ENCODE measurements at regions not wholly inside any gene's neighbourhood (a gene's known extent, or its start where the extent isn't known, plus 50 kb on each side); places are given as distances from the start of the nearest gene placed in this dataset.
"Not testable (repeated sequence)": the region's sequence is repeated elsewhere in the genome, so short reads cannot be mapped to it uniquely, and the experiment has no call there.

- Histone ChIP-seq H3K9me3 (no peaks in the 10 kb centered on the region), H3K27me3 (no peaks in the 10 kb centered on the region), H3K4me3 (no peak overlapping the region), H3K36me3 (no peaks in the 10 kb centered on the region), H3K27ac (no peak overlapping the region), H3K4me1 (no peaks in the 10 kb centered on the region)
- intact Hi-C loops (cut with DNase I), result no loop called here
- no peak for DNase-seq
- TF ChIP-seq, protein P1, sequence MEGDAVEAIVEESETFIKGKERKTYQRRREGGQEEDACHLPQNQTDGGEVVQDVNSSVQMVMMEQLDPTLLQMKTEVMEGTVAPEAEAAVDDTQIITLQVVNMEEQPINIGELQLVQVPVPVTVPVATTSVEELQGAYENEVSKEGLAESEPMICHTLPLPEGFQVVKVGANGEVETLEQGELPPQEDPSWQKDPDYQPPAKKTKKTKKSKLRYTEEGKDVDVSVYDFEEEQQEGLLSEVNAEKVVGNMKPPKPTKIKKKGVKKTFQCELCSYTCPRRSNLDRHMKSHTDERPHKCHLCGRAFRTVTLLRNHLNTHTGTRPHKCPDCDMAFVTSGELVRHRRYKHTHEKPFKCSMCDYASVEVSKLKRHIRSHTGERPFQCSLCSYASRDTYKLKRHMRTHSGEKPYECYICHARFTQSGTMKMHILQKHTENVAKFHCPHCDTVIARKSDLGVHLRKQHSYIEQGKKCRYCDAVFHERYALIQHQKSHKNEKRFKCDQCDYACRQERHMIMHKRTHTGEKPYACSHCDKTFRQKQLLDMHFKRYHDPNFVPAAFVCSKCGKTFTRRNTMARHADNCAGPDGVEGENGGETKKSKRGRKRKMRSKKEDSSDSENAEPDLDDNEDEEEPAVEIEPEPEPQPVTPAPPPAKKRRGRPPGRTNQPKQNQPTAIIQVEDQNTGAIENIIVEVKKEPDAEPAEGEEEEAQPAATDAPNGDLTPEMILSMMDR (IDR thresholded peaks at IDR 0.05), result no peak
- 82 to 84% methylated on average over 1 of the region's 1 CpG for WGBS, 2 donors
Measured at GRCh38 chr14:85002846-85003245, 527.1 kb upstream of the FLRT2 start.

DNA sequence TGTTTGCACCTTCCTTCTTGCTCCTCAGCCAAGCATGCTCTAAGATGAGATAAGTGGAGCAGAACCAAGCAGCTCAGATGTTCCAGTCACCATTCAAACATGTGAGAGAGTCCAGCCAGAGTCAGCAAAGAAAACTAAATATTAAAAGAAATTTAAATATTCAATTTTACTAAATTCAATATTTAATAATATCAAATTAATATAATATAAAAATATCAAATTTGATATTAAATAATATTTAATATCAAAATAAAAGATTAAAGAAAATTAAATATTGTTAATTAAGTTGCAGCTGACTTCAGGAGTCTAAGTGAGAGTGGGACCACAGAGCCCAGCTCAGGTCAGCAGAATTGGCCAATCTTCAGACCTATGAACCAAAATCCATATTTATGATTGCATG, 526.1 kb upstream of the FLRT2 start:
- H3K27ac ChIP-seq, result no peak overlapping the region
- H3K36me3 ChIP-seq, result no peaks in the 10 kb centered on the region
- H3K4me1 ChIP-seq, result no peaks in the 10 kb centered on the region
- DNase-seq, result no peak
- no peak overlapping the region for H3K4me3 ChIP-seq
- TF ChIP-seq EP300 (IDR thresholded peaks at IDR 0.05) (no peak), POLR2A (IDR thresholded peaks at IDR 0.05) (no peak), POLR2AphosphoS5 (IDR thresholded peaks at IDR 0.05) (no peak)
- TF ChIP-seq, protein P1 (IDR thresholded peaks at IDR 0.05), result no peak
- no peaks in the 10 kb centered on the region for H3K9me3 ChIP-seq
- intact Hi-C loops (cut with DNase I), result no loop called here
- H3K27me3 ChIP-seq, result no peaks in the 10 kb centered on the region

DNA sequence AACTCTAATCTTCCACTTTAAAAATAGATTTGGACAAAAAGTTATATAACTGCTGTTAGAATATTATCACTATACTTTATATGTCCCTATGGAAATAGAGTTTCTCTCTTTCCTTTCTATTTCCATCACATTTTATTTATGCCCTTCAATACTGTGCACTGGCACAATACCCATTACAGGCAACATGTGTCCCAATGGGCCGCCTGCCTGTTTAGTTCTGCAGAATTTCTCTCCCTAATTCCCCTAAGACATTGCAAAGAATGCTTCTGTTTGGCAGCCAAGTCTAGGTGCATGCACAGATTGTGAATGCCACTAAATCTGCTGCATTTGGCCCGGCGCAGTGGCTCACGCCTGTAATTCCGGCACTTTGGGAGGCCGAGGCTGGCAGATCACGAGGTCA, 520.4 kb upstream of the FLRT2 start:
- H3K36me3 ChIP-seq, result no peaks in the 10 kb centered on the region
- TF ChIP-seq POLR2AphosphoS5 (IDR thresholded peaks at IDR 0.05) (no peak), EP300 (IDR thresholded peaks at IDR 0.05) (no peak), POLR2A (IDR thresholded peaks at IDR 0.05) (no peak)
- TF ChIP-seq, protein P1 (IDR thresholded peaks at IDR 0.05), result no peak
- H3K27me3 ChIP-seq, result no peaks in the 10 kb centered on the region
- no peaks in the 10 kb centered on the region for H3K4me1 ChIP-seq
- H3K27ac ChIP-seq, result no peak overlapping the region
- H3K4me3 ChIP-seq, result no peak overlapping the region
- H3K9me3 ChIP-seq, result no peaks in the 10 kb centered on the region
- intact Hi-C loops (cut with DNase I), result no loop called here
- no peak for DNase-seq
- 94 to 95% methylated on average over 7 of the region's 7 CpGs for WGBS, 2 donors

- WGBS, 2 donors, result 68 to 79% methylated on average over 1 of the region's 1 CpG
- no peak overlapping the region for H3K4me3 ChIP-seq
- H3K9me3 ChIP-seq, result no peaks in the 10 kb centered on the region
- no peak for DNase-seq
- H3K4me1 ChIP-seq, result no peaks in the 10 kb centered on the region
- no peak overlapping the region for H3K27ac ChIP-seq
- no peaks in the 10 kb centered on the region for H3K27me3 ChIP-seq
- intact Hi-C loops (cut with DNase I), result no loop called here
- H3K36me3 ChIP-seq, result no peaks in the 10 kb centered on the region
- TF ChIP-seq POLR2A (IDR thresholded peaks at IDR 0.05) (no peak), EP300 (IDR thresholded peaks at IDR 0.05) (no peak), POLR2AphosphoS5 (IDR thresholded peaks at IDR 0.05) (no peak)
- TF ChIP-seq, protein P1 (IDR thresholded peaks at IDR 0.05), result no peak
Measured at GRCh38 chr14:85010186-85010585, 519.8 kb upstream of the FLRT2 start.

DNA sequence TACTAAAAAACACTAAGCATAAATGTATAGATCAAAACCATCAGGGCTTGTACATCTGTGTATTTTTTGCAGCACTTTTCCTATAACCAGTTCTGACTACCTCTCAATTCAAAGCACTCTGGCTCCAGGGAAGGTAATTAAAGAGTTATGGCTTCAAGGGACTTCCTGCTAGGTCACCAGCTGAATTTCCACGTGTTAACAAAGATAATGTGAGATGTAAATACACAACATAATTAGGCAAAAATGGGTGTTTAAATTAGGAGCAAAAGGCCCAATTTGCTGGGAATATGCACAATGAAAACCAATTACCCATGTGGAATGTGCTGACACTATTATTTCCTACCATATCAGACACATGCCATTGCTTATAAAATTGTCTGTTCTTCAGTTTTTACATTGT, 513.4 kb upstream of the FLRT2 start:
- H3K4me3 ChIP-seq, result no peak overlapping the region
- H3K27ac ChIP-seq, result no peak overlapping the region
- TF ChIP-seq, protein P1 (IDR thresholded peaks at IDR 0.05), result no peak
- no peak for TF ChIP-seq EP300 (IDR thresholded peaks at IDR 0.05)
- TF ChIP-seq POLR2AphosphoS5 (IDR thresholded peaks at IDR 0.05), result no peak
- TF ChIP-seq POLR2A (IDR thresholded peaks at IDR 0.05), result no peak
- no peak for DNase-seq
- intact Hi-C loops (cut with DNase I), result no loop called here
- H3K4me1 ChIP-seq, result no peaks in the 10 kb centered on the region
- no peaks in the 10 kb centered on the region for H3K36me3 ChIP-seq
- 3 to 5% methylated on average over 1 of the region's 1 CpG for WGBS, 2 donors
- no peaks in the 10 kb centered on the region for H3K27me3 ChIP-seq
- no peaks in the 10 kb centered on the region for H3K9me3 ChIP-seq

DNA sequence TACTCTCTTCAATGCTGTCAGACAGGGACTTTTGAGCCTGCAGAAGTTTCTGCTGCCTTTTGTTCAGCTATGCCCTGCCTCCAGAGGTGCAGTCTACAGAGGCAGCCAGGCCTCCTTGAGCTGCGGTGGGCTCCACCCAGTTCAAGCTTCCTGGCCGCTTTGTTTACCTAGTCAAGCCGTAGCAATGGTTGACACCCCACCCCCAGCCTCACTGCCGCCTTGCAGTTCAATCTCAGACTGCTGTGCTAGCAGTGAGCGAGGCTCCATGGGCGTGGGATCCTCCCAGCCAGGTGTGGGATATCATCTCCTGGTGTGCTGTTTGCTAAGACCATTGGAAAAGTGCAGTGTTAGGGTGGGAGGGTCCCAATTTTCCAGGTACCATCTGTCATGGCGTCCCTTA, 506.1 kb upstream of the FLRT2 start:
- WGBS, 2 donors, result 66 to 78% methylated on average over 7 of the region's 7 CpGs
- DNase-seq; H3K27ac ChIP-seq; H3K36me3 ChIP-seq; intact Hi-C loops (cut with DNase I); H3K27me3 ChIP-seq; H3K4me3 ChIP-seq; H3K9me3 ChIP-seq; H3K4me1 ChIP-seq: not testable (repeated sequence)

All from sigmoid colon (tissue), 6 donors.